GM19372 (cell line): ENCODE measurements at regions not wholly inside any gene's neighbourhood (a gene's known extent, or its start where the extent isn't known, plus 50 kb on each side); places are given as distances from the start of the nearest gene placed in this dataset.
"Not testable (repeated sequence)": the region's sequence is repeated elsewhere in the genome, so short reads cannot be mapped to it uniquely, and the experiment has no call there.

ENCODE experiments used
- ATAC-seq: cut with Tn5 transposase; IDR thresholded peaks from one replicate; pipeline ENCODE4 v1.9.1; 2021; ENCODE audit warnings: mild to moderate bottlenecking, low read depth, moderate library complexity; ENCODE audit not compliant: unreplicated experiment

- ATAC-seq = not testable (repeated sequence)
Measured at GRCh38 chr1:145191272-145191675, 50.7 kb downstream of the PPIAL4D start.

- ATAC-seq = not testable (repeated sequence)
Measured at GRCh38 chr1:145189543-145190030, 52.4 kb downstream of the PPIAL4D start.

GRCh38 chr1:145188869-145189542 is 53.0 kb downstream of the PPIAL4D start:
- not testable (repeated sequence) for ATAC-seq

GRCh38 chr1:145182606-145183413 is 59.2 kb downstream of the PPIAL4D start:
- ATAC-seq = peak; percentile 49

- not testable (repeated sequence) for ATAC-seq
Measured at GRCh38 chr1:145176285-145176925, 65.6 kb downstream of the PPIAL4D start.

- not testable (repeated sequence) for ATAC-seq
Measured at GRCh38 chr1:145174377-145174776, 67.6 kb downstream of the PPIAL4D start.

- ATAC-seq = not testable (repeated sequence)
Measured at GRCh38 chr1:145168220-145168848, 72.6 kb downstream of the FAM72D start.

- not testable (repeated sequence) for ATAC-seq
Measured at GRCh38 chr1:145164360-145164759, 68.6 kb downstream of the FAM72D start.
